OCI-LY1 (cell line): ENCODE measurements at regions not wholly inside any gene's neighbourhood (a gene's known extent, or its start where the extent isn't known, plus 50 kb on each side); places are given as distances from the start of the nearest gene placed in this dataset.

ENCODE experiments used
- H2AFZ ChIP-seq: fragments of 200-600 bp; sonication (generic), shearing (Covaris generic); 2 replicates; pipeline ENCODE4 v1.6.0; 2014; ENCODE audit warnings: antibody characterized with exemption, mild to moderate bottlenecking, low read length
- H3F3A ChIP-seq: fragments of 200-600 bp; sonication (generic), shearing (Covaris generic); 2 replicates; pipeline ENCODE4 v1.6.0; 2014; ENCODE audit warnings: mild to moderate bottlenecking, antibody characterized with exemption, low read length, moderate library complexity; ENCODE audit not compliant: insufficient read depth
- H3K27ac ChIP-seq: fragments of 200-600 bp; sonication (generic); 2 replicates; pipeline ENCODE4 v1.5.1; 2014; ENCODE audit warnings: low read length, mixed run types, mild to moderate bottlenecking, low read depth; ENCODE audit not compliant: poor library complexity, severe bottlenecking
- H3K27me3 ChIP-seq: fragments of 200-600 bp; sonication (generic); 2 replicates; pipeline ENCODE4 v1.6.0; 2014; ENCODE audit warnings: antibody characterized with exemption, mild to moderate bottlenecking, low read length, moderate library complexity; ENCODE audit not compliant: insufficient read depth
- H3K36me3 ChIP-seq: fragments of 200-600 bp; sonication (generic); 2 replicates; pipeline ENCODE4 v1.6.1; 2014; ENCODE audit warnings: mild to moderate bottlenecking, antibody characterized with exemption, low read length, moderate library complexity, mixed read lengths; ENCODE audit not compliant: insufficient read depth
- H3K4me1 ChIP-seq: fragments of 200-600 bp; sonication (generic); 2 replicates; pipeline ENCODE4 v1.5.1; 2014; ENCODE audit warnings: mild to moderate bottlenecking, low read length, moderate library complexity; ENCODE audit not compliant: insufficient read depth, severe bottlenecking
- H3K4me2 ChIP-seq: fragments of 200-600 bp; sonication (generic), shearing (Covaris generic); 2 replicates; pipeline ENCODE4 v1.6.1; 2014; ENCODE audit warnings: low read length
- H3K4me3 ChIP-seq: fragments of 200-600 bp; sonication (generic); 2 replicates; pipeline ENCODE4 v1.5.1; 2014; ENCODE audit warnings: low read length, low read depth, mild to moderate bottlenecking, mixed read lengths; ENCODE audit not compliant: poor library complexity, severe bottlenecking
- H3K79me2 ChIP-seq: fragments of 200-600 bp; shearing (Covaris generic); 2 replicates; pipeline ENCODE4 v1.6.1; 2016; ENCODE audit warnings: mixed run types, low read length, mixed read lengths; ENCODE audit not compliant: insufficient read depth
- H3K9ac ChIP-seq: fragments of 200-600 bp; sonication (generic), shearing (Covaris generic); 2 replicates; pipeline ENCODE4 v1.6.1; 2014; ENCODE audit warnings: mild to moderate bottlenecking, low read length, mixed read lengths
- H3K9me2 ChIP-seq: fragments of 200-600 bp; sonication (generic), shearing (Covaris generic); 2 replicates; pipeline ENCODE4 v1.6.1; 2014; ENCODE audit warnings: low read depth, mild to moderate bottlenecking, low read length, mixed read lengths
- H3K9me3 ChIP-seq: fragments of 200-600 bp; shearing (Covaris generic); 2 replicates; pipeline ENCODE4 v1.6.1; 2014; ENCODE audit warnings: low read length, mixed read lengths
- H4K20me1 ChIP-seq: fragments of 200-600 bp; sonication (generic), shearing (Covaris generic); 2 replicates; pipeline ENCODE4 v1.6.0; 2016; ENCODE audit warnings: mild to moderate bottlenecking, low read length; ENCODE audit not compliant: insufficient read depth
- EZH2 ChIP-seq: fragments of 200-600 bp; sonication (generic), shearing (Covaris generic); IDR thresholded peaks from 2 replicates; pipeline ENCODE4 v1.8.0; 2017; ENCODE audit warnings: borderline replicate concordance, mixed run types, mild to moderate bottlenecking, antibody characterized with exemption, low read length, moderate library complexity, mixed read lengths
- TF ChIP-seq, protein P1 (sequence below): fragments of 200-600 bp; sonication (generic), shearing (Covaris generic); IDR thresholded peaks from 2 replicates; pipeline ENCODE4 v1.5.1; 2017; ENCODE audit warnings: mild to moderate bottlenecking, antibody characterized with exemption, low read length, moderate library complexity, mixed read lengths

DNA sequence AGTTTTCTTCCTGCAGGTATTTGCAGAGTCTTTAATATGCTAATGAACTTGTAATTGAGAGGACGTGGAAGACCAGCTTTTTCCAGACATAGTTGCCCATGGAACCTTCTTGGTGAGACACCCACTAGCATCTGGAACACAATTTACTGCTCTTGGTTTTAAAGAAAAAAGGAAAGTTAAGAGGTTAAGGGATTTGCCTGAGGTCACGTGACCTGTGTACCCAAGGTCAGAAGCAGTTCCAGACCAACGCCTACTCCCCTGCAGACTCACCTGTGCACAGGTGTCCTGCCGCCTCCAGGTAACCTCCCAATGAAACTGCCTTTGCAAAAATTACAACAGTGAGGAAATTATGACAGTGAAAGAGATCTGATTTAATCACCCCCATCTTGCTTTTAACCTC is 172.7 kb downstream of the ANAPC1 start:
- no peaks in the 10 kb centered on the region for H3K27me3 ChIP-seq
- no peak overlapping the region for H3K4me3 ChIP-seq
- H3K79me2 ChIP-seq, result no peaks in the 10 kb centered on the region
- no peaks in the 10 kb centered on the region for H3K9me3 ChIP-seq
- no peaks in the 10 kb centered on the region for H4K20me1 ChIP-seq
- peak overlapping the region; percentile 71; the same call in 1 of the 2 replicates for H3K9ac ChIP-seq
- no peaks in the 10 kb centered on the region for H3K9me2 ChIP-seq
- H3K4me2 ChIP-seq, result peak overlapping the region; percentile 63; the same call in 1 of the 2 replicates
- no peak overlapping the region for H2AFZ ChIP-seq
- H3K36me3 ChIP-seq, result no peaks in the 10 kb centered on the region
- H3K4me1 ChIP-seq, result peaks cover 65% of the 10 kb centered on the region
- H3F3A ChIP-seq, result peaks cover 6% of the 10 kb centered on the region; the same call in 1 of the 2 replicates
- H3K27ac ChIP-seq, result peak overlapping the region; percentile 100
- TF ChIP-seq, protein P1, sequence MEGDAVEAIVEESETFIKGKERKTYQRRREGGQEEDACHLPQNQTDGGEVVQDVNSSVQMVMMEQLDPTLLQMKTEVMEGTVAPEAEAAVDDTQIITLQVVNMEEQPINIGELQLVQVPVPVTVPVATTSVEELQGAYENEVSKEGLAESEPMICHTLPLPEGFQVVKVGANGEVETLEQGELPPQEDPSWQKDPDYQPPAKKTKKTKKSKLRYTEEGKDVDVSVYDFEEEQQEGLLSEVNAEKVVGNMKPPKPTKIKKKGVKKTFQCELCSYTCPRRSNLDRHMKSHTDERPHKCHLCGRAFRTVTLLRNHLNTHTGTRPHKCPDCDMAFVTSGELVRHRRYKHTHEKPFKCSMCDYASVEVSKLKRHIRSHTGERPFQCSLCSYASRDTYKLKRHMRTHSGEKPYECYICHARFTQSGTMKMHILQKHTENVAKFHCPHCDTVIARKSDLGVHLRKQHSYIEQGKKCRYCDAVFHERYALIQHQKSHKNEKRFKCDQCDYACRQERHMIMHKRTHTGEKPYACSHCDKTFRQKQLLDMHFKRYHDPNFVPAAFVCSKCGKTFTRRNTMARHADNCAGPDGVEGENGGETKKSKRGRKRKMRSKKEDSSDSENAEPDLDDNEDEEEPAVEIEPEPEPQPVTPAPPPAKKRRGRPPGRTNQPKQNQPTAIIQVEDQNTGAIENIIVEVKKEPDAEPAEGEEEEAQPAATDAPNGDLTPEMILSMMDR, result no peak
- no peak for TF ChIP-seq EZH2

DNA sequence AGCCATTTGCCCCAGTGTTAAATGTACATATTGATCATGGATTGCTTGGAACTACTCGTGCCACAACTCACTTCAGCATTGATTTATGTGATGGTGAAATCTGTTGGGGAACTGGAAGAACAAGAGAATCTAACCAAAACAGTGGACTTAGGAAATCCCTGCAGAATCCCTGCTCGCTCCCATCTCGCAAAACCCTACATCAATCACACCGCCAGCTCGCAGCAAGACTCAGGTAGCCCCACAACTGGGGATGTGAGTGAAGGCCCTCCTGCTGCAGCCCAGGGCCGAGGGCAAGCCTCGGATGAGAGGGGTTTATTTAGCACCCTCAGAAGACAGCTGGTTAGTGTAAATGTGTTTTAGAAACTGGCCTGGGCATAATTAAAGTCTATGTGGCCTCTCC is 171.6 kb downstream of the ANAPC1 start:
- Histone ChIP-seq H3K4me1 (peaks cover 62% of the 10 kb centered on the region), H3K27ac (peak overlapping the region; percentile 4), H3K4me3 (no peak overlapping the region), H3K9me2 (no peaks in the 10 kb centered on the region), H3K36me3 (no peaks in the 10 kb centered on the region), H3K79me2 (no peaks in the 10 kb centered on the region), H3K9me3 (no peaks in the 10 kb centered on the region), H3K4me2 (no peak overlapping the region), H4K20me1 (no peaks in the 10 kb centered on the region), H3K27me3 (no peaks in the 10 kb centered on the region), H3K9ac (no peak overlapping the region), H3F3A (no peaks in the 10 kb centered on the region), H2AFZ (no peak overlapping the region)
- no peak for TF ChIP-seq EZH2

DNA sequence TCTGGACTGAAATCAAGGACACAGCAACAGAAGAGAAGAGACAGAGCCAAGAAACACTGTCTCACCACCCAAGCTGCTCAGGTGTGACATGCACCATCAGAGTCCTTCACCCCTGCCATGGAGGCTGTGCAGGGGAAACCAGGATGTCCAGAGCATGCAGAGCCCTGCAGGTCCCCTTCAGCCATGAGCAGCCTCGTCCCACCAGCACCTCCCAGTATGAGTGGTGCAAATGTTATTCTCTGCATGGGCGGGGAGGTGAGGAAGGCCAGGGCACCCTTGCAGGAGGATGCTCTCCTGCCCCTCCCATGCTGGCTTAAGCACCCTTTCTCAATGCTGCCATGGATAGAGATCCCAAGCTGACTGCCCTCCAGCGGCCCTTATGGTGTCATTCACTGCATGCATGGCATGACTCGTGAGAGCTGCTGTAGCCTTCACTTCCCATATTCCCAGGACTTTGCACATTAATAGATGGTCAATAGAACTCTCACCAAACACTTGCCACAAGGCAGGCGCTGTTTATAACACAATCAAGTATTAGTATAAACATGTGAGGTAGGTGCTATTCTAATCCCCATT is 171.0 kb downstream of the ANAPC1 start:
- peaks cover 56% of the 10 kb centered on the region for H3K4me1 ChIP-seq
- H3K79me2 ChIP-seq, result no peaks in the 10 kb centered on the region
- no peaks in the 10 kb centered on the region for H3F3A ChIP-seq
- no peaks in the 10 kb centered on the region for H3K9me3 ChIP-seq
- no peak overlapping the region for H3K4me2 ChIP-seq
- no peak overlapping the region for H3K4me3 ChIP-seq
- H4K20me1 ChIP-seq, result no peaks in the 10 kb centered on the region
- no peak overlapping the region for H2AFZ ChIP-seq
- no peak for TF ChIP-seq EZH2
- H3K9ac ChIP-seq, result no peak overlapping the region
- H3K27ac ChIP-seq, result peak overlapping the region; percentile 4
- H3K27me3 ChIP-seq, result no peaks in the 10 kb centered on the region
- no peaks in the 10 kb centered on the region for H3K36me3 ChIP-seq
- H3K9me2 ChIP-seq, result no peaks in the 10 kb centered on the region

DNA sequence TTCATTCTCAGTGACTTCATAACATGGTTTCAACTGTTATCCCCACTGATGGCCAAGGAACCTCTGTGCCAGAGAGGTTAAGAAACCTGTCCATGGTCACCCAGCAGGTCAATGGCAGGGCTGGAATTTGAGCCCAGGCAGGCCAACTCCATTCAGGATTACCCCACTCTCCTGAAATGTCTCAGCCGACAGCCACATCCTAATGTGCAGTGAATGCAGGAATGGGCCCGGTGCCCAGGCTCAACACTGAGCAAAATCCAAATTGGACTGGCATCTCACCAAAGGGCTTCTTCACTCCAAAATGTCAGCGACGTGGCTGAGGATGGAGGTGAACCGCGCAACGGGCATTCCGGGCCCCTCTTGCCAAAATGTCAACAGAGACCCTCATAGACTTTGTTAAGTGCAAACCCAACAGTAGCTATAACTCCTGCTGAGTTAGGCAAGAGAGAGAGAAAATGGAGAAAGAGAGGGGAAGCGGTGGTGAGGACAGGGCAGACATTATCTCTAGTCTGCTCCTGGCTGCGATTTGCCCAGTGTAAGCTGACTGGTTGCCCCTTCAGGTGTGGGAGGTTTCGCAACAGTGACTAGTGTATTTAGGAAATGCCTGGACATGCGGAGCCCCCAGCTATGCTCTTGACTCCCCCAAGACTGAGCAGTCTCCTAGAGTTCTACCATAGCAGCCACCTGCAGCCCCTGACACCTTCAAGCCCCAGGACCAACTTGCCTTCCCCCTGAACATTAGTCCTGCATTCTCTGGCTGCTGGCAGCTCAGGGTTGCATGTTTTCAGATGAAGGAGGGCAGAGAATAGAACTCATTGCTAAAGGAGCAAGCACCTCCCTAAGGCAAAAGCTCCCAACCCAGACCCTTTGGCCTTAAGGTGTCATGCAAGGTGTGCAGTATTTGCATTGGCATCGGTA is 167.7 kb downstream of the ANAPC1 start:
- no peaks in the 10 kb centered on the region for H3K9me2 ChIP-seq
- TF ChIP-seq, protein P1, result no peak
- no peak for TF ChIP-seq EZH2
- no peaks in the 10 kb centered on the region for H3K27me3 ChIP-seq
- no peaks in the 10 kb centered on the region for H3K9me3 ChIP-seq
- H3F3A ChIP-seq, result no peaks in the 10 kb centered on the region
- no peaks in the 10 kb centered on the region for H4K20me1 ChIP-seq
- no peak overlapping the region for H3K4me2 ChIP-seq
- H3K4me3 ChIP-seq, result no peak overlapping the region
- H3K27ac ChIP-seq, result peak overlapping the region; percentile 38
- H3K36me3 ChIP-seq, result no peaks in the 10 kb centered on the region
- no peaks in the 10 kb centered on the region for H3K79me2 ChIP-seq
- H3K4me1 ChIP-seq, result peaks cover 32% of the 10 kb centered on the region
- no peak overlapping the region for H2AFZ ChIP-seq
- no peak overlapping the region for H3K9ac ChIP-seq
